Stimulated activated CD4-positive, alpha-beta T cell treated with anti-CD3 and anti-CD28 coated beads, Interleukin-4, amount 100 ng/mL, for 24 hours (primary cell): ENCODE measurements at regions not wholly inside any gene's neighbourhood (a gene's known extent, or its start where the extent isn't known, plus 50 kb on each side); places are given as distances from the start of the nearest gene placed in this dataset.

Experiments used
- DNase-seq: peaks from one replicate; pipeline ENCODE4 v3.0.0-alpha.2; 2020

DNA sequence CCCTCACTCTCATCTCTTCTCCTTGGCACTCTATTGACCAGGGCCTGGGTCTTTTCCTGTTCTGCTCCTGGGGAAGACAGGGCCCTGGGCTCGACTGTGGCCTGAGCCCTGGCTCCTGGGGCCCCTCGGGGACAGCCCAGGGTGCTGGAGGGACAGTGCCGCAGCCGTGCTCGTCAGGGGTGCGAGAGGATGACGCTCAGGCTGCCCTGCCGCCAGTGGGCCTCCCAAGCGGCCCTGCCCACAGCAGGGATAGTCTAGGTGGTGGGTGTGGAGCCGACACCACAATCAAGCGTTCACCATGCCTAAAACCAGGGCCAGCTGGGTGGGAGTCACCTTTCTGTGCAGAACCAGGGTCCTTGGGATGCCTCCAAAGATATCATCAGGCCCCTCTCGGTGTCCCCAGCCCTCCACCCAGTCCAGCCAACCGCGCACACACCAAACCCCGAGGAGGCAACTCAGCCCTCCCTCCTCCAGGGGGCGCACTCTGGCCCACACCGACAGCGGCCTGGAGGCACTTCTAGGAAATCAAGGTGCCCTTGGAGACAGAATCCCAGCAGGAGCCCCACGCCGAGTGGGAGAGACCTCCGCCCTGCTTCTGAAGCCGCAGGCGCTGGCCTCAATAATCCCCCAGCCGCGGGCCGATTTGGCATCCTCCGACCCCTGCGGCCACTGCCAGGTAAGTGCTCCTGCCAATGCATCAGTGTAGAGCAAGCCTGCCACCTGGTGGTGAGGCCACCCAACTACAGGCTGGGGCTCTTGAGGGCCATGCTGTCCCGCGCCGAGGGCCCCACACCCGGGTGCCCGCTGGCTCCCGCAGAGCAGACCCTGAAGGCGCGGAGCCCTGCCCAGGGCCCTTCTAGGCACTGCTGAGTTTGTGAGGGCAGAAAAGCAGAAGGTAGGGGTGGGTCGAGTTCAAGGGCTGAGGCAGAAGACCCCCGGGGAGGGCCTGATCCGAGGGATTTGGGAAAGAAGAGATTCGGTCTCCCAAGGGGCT, 496.4 kb downstream of the BUD13 start:
- peak; percentile 74 for DNase-seq

DNA sequence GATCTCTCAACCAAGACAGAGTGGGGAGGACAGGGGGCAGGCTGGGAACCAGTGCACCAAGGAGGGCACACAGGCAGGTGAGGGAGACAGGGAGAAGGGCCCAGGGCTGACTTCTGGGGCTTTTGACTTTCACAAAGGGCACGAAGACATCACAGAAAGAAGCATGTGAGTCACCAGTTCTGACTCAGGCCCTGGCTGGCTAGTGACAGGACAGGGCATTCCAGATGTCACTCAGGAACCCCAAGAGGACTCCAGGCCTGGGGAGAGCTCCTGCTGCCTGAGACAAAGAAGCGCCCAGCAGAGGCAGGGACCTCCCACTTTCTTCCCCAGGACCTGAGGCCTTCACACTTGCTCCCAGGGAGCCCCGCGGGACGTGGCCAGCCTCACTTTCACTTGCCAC, 497.2 kb downstream of the BUD13 start:
- DNase-seq, result no peak

- no peak for DNase-seq
These were observed 498.3 kb downstream of the BUD13 start for GRCh38 chr11:116274521-116274920.

DNA sequence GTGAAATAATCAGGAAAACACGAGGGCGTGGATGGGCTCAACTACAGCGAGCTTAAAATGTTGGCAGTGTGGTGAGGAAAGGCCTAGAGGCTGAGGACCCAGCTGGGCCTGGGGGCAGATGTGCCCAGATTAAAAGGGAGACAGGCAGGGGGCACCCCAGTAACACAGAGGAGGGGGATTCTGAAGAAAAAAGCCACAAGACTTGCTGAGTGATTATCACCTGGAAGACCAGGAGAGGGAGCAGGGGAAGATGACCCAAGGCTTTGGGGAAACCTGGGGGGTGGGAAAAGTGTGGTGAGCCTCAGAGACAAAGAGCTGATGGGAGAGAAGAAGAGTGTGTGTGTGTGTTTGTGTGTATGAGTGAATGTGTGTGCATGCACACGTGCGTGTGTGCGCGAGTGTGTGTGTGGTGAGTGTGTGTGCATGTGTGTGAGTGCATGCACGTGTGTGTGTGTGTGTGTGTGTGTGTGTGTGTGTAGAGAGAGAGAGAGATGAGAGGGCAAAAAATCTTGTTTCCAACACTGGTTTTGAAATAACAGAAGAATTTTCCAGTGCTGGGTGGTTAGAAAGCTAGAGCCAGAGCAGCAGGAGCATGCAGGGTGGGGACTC, 500.5 kb downstream of the BUD13 start:
- no peak for DNase-seq

GRCh38 chr11:116271479-116271878, 501.3 kb downstream of the BUD13 start:
- DNase-seq, result no peak

DNA sequence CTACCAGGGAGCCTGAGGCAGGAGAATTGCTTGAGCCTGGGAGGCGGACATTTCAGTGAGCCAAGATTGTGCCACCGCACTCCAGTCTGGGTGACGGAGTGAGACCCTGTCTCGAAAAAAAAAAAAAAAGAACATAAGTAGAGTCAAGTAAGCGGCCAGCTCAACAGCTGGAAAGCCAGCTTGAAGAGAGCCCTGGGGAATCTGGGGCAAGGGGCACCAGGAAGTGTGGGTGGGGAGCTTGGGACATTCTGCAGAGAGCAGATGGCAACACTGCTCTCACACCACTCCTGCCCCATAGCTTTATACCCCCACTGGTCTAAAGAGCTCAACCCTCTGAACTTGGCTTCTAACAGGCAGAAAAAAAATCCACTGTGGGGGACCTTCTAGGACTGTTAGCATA, 505.6 kb downstream of the BUD13 start:
- DNase-seq, result no peak

DNA sequence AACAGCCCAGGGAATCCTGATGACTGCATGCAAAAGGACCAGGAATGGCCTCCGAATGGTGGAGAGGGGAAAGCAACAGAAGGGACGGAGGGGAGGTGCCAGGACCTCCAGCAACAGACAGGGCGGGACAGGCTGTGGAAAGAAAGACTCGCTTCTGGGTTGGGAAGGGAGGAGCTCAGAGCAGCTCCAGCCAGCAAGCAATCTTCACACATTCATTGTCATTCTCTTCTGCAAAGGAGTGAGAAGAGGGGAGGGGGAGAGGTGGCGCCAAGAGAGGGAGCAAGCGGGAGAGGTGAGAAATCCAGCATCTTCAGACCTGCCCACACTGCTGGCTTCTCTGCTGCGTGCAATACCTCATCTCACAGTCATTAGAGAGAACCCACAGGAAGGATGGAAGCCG, 509.0 kb downstream of the BUD13 start:
- no peak for DNase-seq

DNA sequence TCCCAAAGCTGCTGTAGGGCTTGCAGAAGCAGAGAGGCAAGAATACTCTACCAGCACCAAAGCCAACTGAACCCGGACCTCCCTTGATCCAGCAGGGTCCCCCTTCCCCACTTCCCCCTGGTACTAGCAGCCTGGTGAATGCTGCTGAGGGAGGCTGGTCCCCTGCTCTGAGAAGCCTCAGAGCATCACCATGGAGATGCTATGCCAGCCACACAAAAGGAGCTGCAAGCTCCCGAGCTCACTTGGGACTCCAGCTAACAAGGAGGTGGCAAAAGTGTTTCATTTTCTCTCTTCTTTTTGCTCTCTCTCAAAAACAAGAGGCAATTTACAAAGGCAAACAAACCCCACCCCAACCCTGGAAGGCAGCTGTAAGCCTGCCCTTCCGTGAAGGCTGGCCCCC, 509.8 kb downstream of the BUD13 start:
- no peak for DNase-seq

- no peak for DNase-seq
These were observed 510.4 kb downstream of the BUD13 start for GRCh38 chr11:116262370-116262769.

DNA sequence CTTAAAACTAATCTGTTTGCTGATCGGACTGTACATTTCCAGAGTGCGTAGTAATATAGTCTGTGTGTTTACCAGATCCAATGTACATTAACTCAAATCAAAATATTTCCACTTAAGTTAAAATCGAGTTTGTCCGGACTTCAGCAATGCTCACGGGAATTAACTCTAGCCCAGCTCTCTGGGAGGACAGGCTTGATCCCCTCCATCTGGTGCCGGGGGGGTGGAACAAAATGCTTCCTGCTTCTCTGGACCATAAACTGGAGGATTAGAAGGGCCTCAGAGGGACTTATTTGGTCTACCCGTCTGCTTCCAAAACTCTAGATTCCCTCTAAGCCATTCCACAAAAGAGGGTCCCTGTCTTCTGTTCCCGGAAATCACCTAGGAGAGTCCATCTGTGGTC, 511.2 kb downstream of the BUD13 start:
- DNase-seq, result no peak

- no peak for DNase-seq
These were observed 514.0 kb downstream of the BUD13 start for GRCh38 chr11:116258821-116259220.

GRCh38 chr11:116257883-116258282, 514.9 kb downstream of the BUD13 start:
- DNase-seq, result no peak

DNA sequence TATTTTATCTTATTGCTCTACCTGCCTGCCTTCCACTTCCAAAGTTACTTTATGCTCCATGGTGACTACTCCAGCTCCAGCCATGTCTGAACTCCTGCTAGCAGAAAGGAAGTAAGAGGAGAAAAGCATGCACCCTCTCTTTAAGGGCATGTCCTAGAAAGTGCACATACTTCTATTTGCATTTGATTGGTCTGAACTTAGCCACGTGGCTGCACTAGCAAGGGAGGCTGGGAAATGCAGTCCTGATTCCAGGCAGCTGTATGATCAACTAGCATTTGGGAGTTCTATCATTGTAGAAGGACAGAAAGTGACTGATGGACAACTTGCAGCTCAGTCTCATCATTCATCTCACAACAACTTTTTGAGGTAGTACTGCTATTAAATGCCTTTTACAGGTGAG, 515.7 kb downstream of the BUD13 start:
- DNase-seq, result no peak

DNA sequence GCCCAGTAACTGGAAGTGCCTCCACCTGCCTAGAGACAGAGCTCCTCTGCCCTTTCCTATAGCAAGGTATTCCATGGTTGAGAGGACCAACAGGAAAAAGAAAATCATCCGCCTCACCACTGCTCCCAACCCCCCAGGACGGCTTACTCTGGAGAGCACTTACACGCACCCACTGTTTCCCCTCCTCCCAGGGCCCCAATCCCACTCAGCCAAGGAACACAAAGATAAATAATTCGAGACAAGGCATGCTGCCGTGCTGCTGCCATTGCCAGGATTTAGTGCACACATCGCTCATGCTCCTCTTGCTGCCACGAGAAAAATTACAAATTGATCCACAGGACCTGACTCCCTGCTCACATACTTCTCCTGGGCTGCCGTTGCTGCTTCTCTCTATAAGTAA, 516.6 kb downstream of the BUD13 start:
- no peak for DNase-seq

- DNase-seq, result no peak
These were observed 517.4 kb downstream of the BUD13 start for GRCh38 chr11:116255321-116255953.

GRCh38 chr11:116250155-116250554, 522.6 kb downstream of the BUD13 start:
- DNase-seq, result no peak

DNA sequence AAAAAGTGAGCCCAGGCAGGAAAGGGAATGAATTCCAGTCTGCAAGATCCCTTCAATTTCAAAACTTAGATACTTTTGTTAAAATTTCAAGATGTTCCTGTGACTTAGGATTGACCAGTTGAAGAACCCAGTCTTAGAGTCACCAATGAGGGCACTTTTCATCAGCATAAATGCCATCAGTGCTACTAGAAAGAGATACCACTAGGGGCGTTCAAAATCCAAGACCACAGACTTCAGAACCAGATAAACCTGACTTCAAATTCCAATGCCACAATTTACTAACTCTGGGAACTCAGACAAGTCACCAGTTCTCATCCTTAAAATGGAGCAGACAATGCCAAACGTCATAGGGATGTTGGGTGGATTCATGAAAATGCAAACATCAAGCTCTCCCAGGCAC, 523.2 kb downstream of the BUD13 start:
- DNase-seq, result no peak

- no peak for DNase-seq
These were observed 527.9 kb downstream of the BUD13 start for GRCh38 chr11:116244889-116245288.

GRCh38 chr11:116244439-116244838, 528.3 kb downstream of the BUD13 start:
- no peak for DNase-seq

- DNase-seq, result no peak
These were observed 528.8 kb downstream of the BUD13 start for GRCh38 chr11:116243991-116244390.

GRCh38 chr11:116242006-116242405, 530.8 kb downstream of the BUD13 start:
- DNase-seq, result no peak

DNA sequence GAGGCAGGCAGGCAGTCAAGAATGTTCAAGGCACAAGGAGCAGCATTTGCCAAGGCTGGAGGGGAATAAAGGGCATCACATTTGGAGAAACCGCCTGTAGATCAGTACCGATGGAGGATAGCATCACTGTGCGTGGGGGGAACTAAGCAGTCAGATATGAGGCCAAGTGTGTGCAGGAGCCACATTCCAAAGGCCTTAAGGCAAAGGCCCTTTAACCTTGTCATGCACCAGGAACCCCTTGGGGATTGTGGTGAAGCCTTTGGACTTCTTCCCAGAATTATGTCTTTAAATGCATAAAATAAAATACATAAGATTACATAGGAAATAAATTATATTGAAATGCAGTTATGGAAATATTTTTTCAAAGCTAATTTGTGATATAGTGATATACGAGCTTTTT, 532.1 kb downstream of the BUD13 start:
- DNase-seq, result no peak

GRCh38 chr11:116239247-116239646, 533.5 kb downstream of the BUD13 start:
- no peak for DNase-seq

DNA sequence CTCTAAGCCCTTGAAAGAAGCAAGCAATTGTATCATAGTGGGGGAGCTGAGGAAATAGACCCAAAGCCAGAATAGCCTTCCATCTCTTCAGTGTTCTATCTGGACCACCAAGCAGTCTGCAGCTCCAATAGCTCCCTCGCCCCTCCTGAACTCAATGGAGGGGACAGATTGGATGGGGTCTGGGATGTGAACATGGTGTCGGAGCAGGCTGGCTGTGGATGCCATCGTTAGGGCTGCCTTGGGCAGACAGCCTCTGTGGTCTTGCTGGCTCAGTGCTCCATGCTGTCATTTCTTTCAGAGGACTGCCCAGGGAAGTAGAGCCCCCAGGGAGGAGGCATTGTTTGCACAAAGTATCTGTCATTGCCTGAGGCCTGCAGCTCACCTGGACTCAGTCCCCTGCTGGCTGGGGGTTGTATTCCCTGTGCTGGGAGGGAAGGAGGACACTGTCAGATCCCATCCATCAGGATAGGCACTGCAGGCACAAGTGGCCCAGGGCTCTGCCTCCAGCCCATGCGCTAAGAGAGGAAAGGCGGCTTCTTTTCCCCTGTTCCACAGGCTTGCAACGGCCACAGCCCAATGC, 537.7 kb downstream of the BUD13 start:
- DNase-seq, result no peak
